ENCODE measurements at regions not wholly inside any gene's neighbourhood (a gene's known extent, or its start where the extent isn't known, plus 50 kb on each side); places are given as distances from the start of the nearest gene placed in this dataset.

DNA sequence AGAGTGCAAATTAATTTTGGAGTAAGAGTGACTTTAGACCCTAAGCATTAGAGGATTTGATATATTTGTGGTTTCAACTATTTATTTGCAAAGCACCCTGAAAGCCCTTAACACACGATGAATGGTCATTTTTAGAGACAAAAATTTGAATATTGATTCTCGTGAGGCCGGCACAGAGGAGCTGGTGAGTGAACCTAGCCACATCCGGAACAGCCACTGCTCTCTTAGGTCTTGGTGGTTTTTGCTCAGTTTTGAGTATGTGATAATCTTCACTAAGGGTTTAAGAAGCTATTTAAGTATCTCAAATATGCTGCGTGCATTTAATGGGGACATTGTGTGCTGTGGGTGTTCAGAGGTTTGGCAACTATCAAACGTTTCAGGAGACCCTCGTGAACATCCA lies 204.8 kb downstream of the TSN start:
- TF ChIP-seq CTCF (IDR thresholded peaks at IDR 0.05) (no peak), POLR2AphosphoS5 (IDR thresholded peaks at IDR 0.05) (no peak), POLR2A (IDR thresholded peaks at IDR 0.05) (no peak)
